Gastroesophageal sphincter (tissue), 4 donors: ENCODE measurements at regions not wholly inside any gene's neighbourhood (a gene's known extent, or its start where the extent isn't known, plus 50 kb on each side); places are given as distances from the start of the nearest gene placed in this dataset.

Source experiments
- ATAC-seq: fragments of 150-250 bp; one replicate; pipeline ENCODE4 v1.9.1; 2016; ENCODE audit warnings: mild to moderate bottlenecking, moderate library complexity
- H3K27ac ChIP-seq, 4 donors: fragments of 200-600 bp; sonication (generic) in 3 of 4; 1 replicate in 3 of 4; 2 replicates in 1 of 4; pipeline ENCODE4 v1.5.1; 2016 to 2019
- H3K27me3 ChIP-seq: fragments of 200-600 bp; sonication (generic); one replicate; pipeline ENCODE4 v1.5.1; 2019
- H3K36me3 ChIP-seq, 2 donors: fragments of 200-600 bp; sonication (generic); one replicate each; pipeline ENCODE4 v1.5.1; 2019; ENCODE audit warnings: control low read depth in 1 of 2
- H3K4me1 ChIP-seq, 3 donors: fragments of 200-600 bp; sonication (generic); 1 replicate in 2 of 3; 2 replicates in 1 of 3; pipeline ENCODE4 v1.5.1; 2016 to 2019; ENCODE audit warnings: control low read depth in 2 of 3
- H3K4me3 ChIP-seq, 2 donors: fragments of 200-600 bp; sonication (generic); one replicate each; pipeline ENCODE4 v1.5.1; 2019; ENCODE audit warnings: mild to moderate bottlenecking in 1 of 2, moderate library complexity in 1 of 2
- H3K9me3 ChIP-seq, 3 donors: fragments of 200-600 bp; sonication (generic); one replicate each; pipeline ENCODE4 v1.5.1; 2017 to 2019; ENCODE audit warnings: control low read depth in 2 of 3
- CTCF ChIP-seq, 4 experiments: fragments of 200-600 bp in 2 of 4; fragments of 450-650 bp in 2 of 4; sonication (generic) in 1 of 4; IDR thresholded peaks; one replicate each; pipeline ENCODE4 v1.5.1; 2017 to 2019; ENCODE audit warnings: antibody characterized with exemption in 4 of 4, mild to moderate bottlenecking in 2 of 4, moderate library complexity in 2 of 4
- EP300 ChIP-seq: sonication (generic); formaldehyde crosslinking; IDR thresholded peaks from one replicate; pipeline ENCODE4 v1.6.1; 2017; ENCODE audit warnings: antibody characterized with exemption, mild to moderate bottlenecking
- POLR2A ChIP-seq, 2 donors: fragments of 450-650 bp; IDR thresholded peaks; one replicate each; pipeline ENCODE4 v1.6.1; 2017; ENCODE audit warnings: antibody characterized with exemption in 2 of 2, mild to moderate bottlenecking in 2 of 2, moderate library complexity in 1 of 2
- POLR2AphosphoS5 ChIP-seq: sonication (generic); formaldehyde crosslinking; IDR thresholded peaks from one replicate; pipeline ENCODE4 v1.6.1; 2017; ENCODE audit warnings: antibody characterized with exemption
- WGBS, 2 donors: methylation state at CpG; one replicate each; pipeline ENCODE4 v1.1.5; 2018; ENCODE audit warnings: low coverage in 1 of 2; 5-methylcytosine and 5-hydroxymethylcytosine counted together

GRCh38 chr2:234565842-234566619 lies 69.2 kb upstream of the ARL4C start:
- no peak for ATAC-seq
- WGBS, 2 donors: 88 to 90% methylated on average over 8 of the region's 10 CpGs
- H3K36me3 ChIP-seq: no peaks in the 10 kb centered on the region
- no peaks in the 10 kb centered on the region for H3K9me3 ChIP-seq
- H3K27me3 ChIP-seq: peaks cover 11% of the 10 kb centered on the region
- TF ChIP-seq EP300 (no peak), CTCF (IDR thresholded peaks at IDR 0.05) (no peak), POLR2A (IDR thresholded peaks at IDR 0.05) (no peak), POLR2AphosphoS5 (no peak)
- H3K4me1 ChIP-seq: no peaks in the 10 kb centered on the region
- no peak overlapping the region for H3K4me3 ChIP-seq
- no peak overlapping the region for H3K27ac ChIP-seq

GRCh38 chr2:234565201-234565600 lies 68.3 kb upstream of the ARL4C start:
- no peak for TF ChIP-seq EP300
- Histone ChIP-seq H3K4me1 (no peaks in the 10 kb centered on the region), H3K36me3 (no peaks in the 10 kb centered on the region), H3K9me3 (no peaks in the 10 kb centered on the region), H3K27me3 (peaks cover 11% of the 10 kb centered on the region), H3K27ac (no peak overlapping the region), H3K4me3 (no peak overlapping the region)
- ATAC-seq: no peak
- 91% methylated on average over 1 of the region's 1 CpG; no CpG with 5 or more reads in 1 of the 2 donors for WGBS, 2 donors

- Histone ChIP-seq H3K27me3 (peaks cover 11% of the 10 kb centered on the region), H3K4me1 (no peaks in the 10 kb centered on the region), H3K9me3 (no peaks in the 10 kb centered on the region), H3K4me3 (no peak overlapping the region), H3K36me3 (no peaks in the 10 kb centered on the region), H3K27ac (no peak overlapping the region)
- no peak for TF ChIP-seq EP300
- ATAC-seq: no peak
- WGBS, 2 donors: 8 to 19% methylated on average over 2 of the region's 2 CpGs
Observed at GRCh38 chr2:234564699-234565098, 67.8 kb upstream of the ARL4C start.

GRCh38 chr2:234559609-234560008 lies 62.7 kb upstream of the ARL4C start:
- 88 to 89% methylated on average over 2 to 4 of the region's 5 CpGs for WGBS, 2 donors
- Histone ChIP-seq H3K36me3 (no peaks in the 10 kb centered on the region), H3K4me3 (no peak overlapping the region), H3K27ac (no peak overlapping the region), H3K9me3 (no peaks in the 10 kb centered on the region), H3K4me1 (no peaks in the 10 kb centered on the region), H3K27me3 (no peaks in the 10 kb centered on the region)
- TF ChIP-seq EP300 (no peak), CTCF (IDR thresholded peaks at IDR 0.05) (no peak), POLR2AphosphoS5 (no peak), POLR2A (IDR thresholded peaks at IDR 0.05) (no peak)
- ATAC-seq: no peak

GRCh38 chr2:234558642-234559041 lies 61.8 kb upstream of the ARL4C start:
- no peak overlapping the region for H3K4me3 ChIP-seq
- H3K4me1 ChIP-seq: no peaks in the 10 kb centered on the region
- no peak for ATAC-seq
- H3K27me3 ChIP-seq: no peaks in the 10 kb centered on the region
- no peak overlapping the region for H3K27ac ChIP-seq
- H3K9me3 ChIP-seq: no peaks in the 10 kb centered on the region
- TF ChIP-seq POLR2AphosphoS5: no peak
- TF ChIP-seq CTCF (IDR thresholded peaks at IDR 0.05): no peak
- TF ChIP-seq EP300: no peak
- TF ChIP-seq POLR2A (IDR thresholded peaks at IDR 0.05): no peak
- H3K36me3 ChIP-seq: no peaks in the 10 kb centered on the region
- WGBS, 2 donors: 77 to 88% methylated on average over 4 of the region's 4 CpGs

GRCh38 chr2:234556848-234557573 lies 60.1 kb upstream of the ARL4C start:
- no peaks in the 10 kb centered on the region for H3K36me3 ChIP-seq
- WGBS, 2 donors: 80% methylated on average over 3 of the region's 5 CpGs; no CpG with 5 or more reads in 1 of the 2 donors
- no peak overlapping the region for H3K4me3 ChIP-seq
- no peak overlapping the region for H3K27ac ChIP-seq
- TF ChIP-seq CTCF (IDR thresholded peaks at IDR 0.05) (no peak), EP300 (no peak), POLR2AphosphoS5 (no peak), POLR2A (IDR thresholded peaks at IDR 0.05) (no peak)
- H3K4me1 ChIP-seq: no peaks in the 10 kb centered on the region
- no peak for ATAC-seq
- no peaks in the 10 kb centered on the region for H3K27me3 ChIP-seq
- no peaks in the 10 kb centered on the region for H3K9me3 ChIP-seq
